ENCODE measurements at regions not wholly inside any gene's neighbourhood (a gene's known extent, or its start where the extent isn't known, plus 50 kb on each side); places are given as distances from the start of the nearest gene placed in this dataset.

- TF ChIP-seq GATA2 (IDR thresholded peaks at IDR 0.05; ENCODE audit: low read depth, low read length) (no peak), GATA3 (IDR thresholded peaks at IDR 0.05; ENCODE audit: low read depth, low read length) (no peak)
Measured at GRCh38 chr2:29991086-29991485, 69.7 kb upstream of the ALK start.

Measured in SH-SY5Y (cell line).